Left kidney (tissue), 1 donor: ENCODE measurements at regions not wholly inside any gene's neighbourhood (a gene's known extent, or its start where the extent isn't known, plus 50 kb on each side); places are given as distances from the start of the nearest gene placed in this dataset.

Source experiments
- DNase-seq: peaks from one replicate; pipeline ENCODE4 v3.0.0-alpha.2; 2013

- no peak for DNase-seq
Observed at GRCh38 chr5:113902917-113903660, 389.6 kb downstream of the YTHDC2 start.

DNA sequence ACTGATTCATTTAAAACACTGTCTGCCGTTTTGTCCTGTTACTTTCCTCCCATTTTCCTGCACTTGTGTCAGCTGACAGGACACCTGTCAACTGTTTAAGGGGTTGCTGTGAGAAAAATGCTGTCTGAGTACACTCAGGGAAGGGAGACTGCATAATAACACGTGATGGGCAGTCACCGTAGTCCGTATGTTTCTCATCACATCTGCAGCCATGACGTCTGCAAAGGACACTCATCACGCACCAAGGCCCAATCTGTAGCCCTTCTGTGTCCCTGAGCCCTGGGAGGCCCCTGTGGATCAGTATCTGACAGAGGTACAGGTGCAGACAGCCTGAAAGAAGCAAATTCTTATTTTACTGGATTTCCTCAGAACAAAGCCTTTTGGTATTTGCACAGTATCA is 396.3 kb downstream of the YTHDC2 start:
- no peak for DNase-seq

DNA sequence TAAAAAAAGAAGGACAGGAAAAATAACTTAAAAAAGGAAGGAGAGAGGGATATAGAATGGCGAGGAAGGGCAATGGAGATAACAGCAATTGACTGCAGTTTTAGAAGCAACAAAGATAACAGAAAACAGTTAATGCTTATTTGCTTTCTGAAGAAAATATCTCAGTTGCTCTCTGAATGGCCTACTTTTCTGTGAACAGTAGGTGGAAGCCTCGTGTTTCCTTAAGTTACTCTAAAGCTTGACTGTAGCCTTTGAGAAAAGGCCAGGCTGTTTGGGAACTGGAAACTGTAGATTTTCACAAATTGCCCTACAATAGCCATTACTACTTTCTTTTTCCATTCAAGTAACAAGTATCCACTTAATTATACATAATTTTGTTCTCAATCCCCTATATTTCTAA is 404.5 kb downstream of the YTHDC2 start:
- no peak for DNase-seq

DNA sequence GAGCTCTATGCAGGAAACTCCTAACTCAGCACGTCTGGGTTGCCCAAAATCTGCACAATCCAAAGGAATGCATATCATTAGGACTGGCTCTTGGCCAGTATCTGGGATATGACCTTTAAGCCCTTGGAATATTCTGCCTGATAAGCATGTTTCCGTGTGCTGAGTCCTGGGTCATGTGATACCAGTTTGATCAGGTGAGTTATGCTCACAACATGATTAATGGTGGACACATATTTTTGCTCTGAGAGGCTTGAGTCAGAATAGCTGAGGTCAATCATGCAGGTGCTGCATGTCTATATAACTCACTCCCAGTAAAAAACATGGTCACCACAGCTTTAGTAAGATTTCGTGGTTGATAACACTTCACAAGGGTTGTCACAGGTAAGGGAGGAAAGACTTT is 408.8 kb downstream of the YTHDC2 start:
- DNase-seq, result no peak

GRCh38 chr5:113935453-113935852 is 422.0 kb downstream of the YTHDC2 start:
- no peak for DNase-seq

- DNase-seq, result peak; percentile 26
Observed at GRCh38 chr5:113937301-113937700, 423.8 kb downstream of the YTHDC2 start.

DNA sequence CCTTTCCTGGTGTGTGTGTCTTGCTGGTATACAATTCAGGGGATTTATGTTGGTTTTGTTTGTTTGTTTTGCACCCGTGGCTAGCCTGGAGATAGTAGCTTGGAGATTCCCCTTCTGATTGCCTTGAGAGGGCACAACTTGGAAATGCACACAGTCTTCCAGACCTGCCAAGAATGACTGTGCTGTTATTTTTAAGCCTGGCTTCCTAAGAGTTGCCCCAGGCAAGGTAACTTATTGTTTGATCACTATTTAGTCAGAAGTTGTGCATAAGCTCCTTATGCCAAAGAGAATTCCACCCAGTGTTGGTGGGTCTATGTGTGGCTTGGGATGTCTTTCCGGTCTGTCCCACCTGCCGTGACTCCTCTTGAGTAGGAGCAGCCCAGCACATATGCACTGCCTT is 421.9 kb upstream of the KCNN2 start:
- DNase-seq, result no peak

DNA sequence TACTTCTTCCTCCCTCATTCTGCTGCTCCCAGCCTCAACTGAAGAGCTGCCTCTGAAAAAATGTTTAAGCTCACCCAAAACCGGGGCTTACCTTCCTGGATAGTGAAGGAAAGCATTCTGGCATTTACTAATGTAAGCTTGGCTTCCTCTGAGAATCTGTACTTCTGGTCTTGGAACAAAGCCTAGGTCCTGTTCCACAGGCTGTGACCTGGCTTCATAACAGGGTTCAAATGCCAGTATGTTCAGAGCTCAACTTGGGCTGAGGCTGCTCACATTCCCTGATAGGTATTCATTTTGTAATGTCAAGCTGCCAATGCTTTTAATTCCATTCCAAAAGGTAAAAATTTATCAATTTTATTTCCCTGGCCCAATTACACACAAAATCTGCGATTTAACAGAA is 411.7 kb upstream of the KCNN2 start:
- DNase-seq, result no peak

GRCh38 chr5:113965225-113965624 is 396.6 kb upstream of the KCNN2 start:
- no peak for DNase-seq

- DNase-seq, result no peak
Observed at GRCh38 chr5:113969901-113970300, 392.0 kb upstream of the KCNN2 start.

DNA sequence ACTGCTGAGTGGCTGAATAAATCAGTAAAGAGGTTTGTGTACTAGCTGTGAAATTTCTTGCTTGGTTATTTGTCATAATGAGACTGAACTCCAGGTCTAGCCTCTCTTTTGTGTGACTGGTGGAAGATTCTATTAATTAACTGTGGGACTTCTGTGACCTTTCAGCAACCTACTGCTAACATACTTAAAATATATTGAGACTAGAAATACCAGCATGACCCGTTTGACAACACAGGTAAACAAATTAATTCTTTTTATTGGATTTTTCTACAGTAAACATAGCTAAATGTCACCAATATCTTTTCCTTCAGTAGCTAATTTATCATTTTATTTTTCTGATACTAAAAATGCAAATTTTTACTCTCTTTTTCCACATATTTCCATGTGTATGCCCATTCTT is 390.4 kb upstream of the KCNN2 start:
- DNase-seq, result no peak

DNA sequence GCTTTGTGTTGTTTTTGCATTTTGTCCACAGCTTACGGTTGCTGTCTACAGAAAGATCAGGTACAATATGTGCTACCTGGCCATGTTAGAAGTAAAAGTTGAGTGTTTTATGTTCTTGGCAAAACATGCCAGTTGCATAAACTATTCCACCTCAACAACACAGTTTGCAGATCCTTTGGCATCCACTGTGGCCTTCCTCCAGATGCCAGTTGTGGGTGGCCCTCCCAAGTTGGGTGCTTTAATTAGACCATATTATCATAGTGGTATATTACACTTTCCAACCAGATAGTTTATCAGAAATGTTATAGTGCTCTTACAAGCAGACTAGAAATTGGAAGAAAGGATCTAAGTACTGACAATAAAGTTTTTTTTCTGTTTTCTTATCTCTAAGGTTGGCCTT is 386.9 kb upstream of the KCNN2 start:
- DNase-seq, result no peak

GRCh38 chr5:113984928-113985327 is 376.9 kb upstream of the KCNN2 start:
- DNase-seq, result no peak

DNA sequence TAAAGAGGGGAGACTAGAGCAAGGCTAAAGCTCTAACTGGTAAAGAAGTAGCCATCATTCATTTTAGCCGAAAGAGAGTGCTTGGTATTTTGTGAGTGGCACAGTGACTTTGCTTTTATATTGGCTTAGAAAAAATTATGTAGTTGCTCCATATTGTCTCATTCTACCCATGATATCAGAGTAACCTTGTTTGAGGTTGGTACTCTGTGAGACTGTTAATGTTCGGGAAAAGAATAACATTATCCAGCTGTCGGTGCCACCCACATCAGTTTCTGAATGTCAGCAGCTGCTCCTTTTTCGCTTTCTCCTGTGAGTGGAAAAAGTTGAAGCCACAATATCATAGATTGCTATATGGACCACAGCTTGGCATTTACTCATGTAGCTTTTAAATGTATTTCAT is 376.4 kb upstream of the KCNN2 start:
- no peak for DNase-seq

GRCh38 chr5:113989278-113989912 is 372.5 kb upstream of the KCNN2 start:
- DNase-seq, result no peak

DNA sequence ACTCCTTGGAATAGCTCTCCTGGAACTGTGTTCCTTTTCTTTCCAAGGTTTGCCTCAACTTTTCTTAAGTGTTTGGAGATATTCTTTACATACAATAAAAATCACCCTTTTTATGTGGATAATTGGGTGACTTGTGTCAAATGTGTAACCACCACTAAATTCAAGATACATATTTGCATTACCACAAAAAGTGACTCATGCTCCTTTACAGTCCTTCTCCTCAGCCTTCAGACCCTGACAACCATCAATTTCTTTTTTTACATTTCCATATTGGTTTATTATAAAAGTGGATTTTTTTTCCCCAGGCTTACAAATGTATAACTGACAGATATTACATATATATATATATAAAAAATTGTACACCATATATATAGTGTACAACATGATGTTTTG is 372.0 kb upstream of the KCNN2 start:
- DNase-seq, result no peak

GRCh38 chr5:114001076-114001475 is 360.8 kb upstream of the KCNN2 start:
- DNase-seq, result no peak

DNA sequence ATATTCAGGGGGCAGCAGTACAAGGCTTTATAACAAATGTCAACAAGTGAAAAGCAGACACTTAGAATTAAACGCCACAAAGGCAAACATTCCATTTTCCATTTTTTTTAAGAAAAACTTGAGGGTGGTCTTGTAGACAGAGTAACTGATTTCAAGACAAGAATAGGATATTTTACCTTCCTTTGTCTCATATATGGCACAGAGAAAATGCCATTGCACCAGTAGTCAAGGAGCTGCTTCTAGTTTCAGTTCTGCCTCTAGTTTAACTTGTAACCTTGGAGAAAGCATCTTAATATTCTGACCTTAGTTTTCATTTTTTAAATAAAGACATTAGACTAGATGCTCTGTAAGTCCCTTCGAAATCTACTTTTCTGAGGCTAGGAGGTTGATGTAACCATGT is 355.3 kb upstream of the KCNN2 start:
- no peak for DNase-seq

- no peak for DNase-seq
Observed at GRCh38 chr5:114007678-114008077, 354.2 kb upstream of the KCNN2 start.

- DNase-seq, result no peak
Observed at GRCh38 chr5:114010362-114010761, 351.5 kb upstream of the KCNN2 start.

DNA sequence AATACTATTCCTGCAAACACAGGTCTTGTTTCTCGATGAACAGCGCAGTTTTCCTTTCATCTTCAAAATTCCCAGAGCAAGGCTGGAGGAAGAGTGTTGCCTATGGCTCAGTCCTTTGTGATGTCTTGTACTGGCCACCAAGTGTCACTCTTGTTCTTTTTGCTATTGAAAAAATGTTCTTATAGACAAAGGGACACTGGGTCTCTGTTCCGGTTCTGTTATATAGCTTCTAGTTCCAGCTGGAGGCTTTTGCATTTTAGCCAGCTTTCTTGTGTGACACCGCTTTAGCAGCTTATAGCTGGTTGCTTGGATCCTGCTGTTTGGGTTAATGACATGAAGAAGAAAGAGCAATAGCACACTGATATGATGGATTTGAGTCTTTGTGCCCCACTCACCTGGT is 343.7 kb upstream of the KCNN2 start:
- DNase-seq, result peak; percentile 11

GRCh38 chr5:114038756-114039155 is 323.1 kb upstream of the KCNN2 start:
- no peak for DNase-seq

- DNase-seq, result no peak
Observed at GRCh38 chr5:114050087-114050486, 311.8 kb upstream of the KCNN2 start.

GRCh38 chr5:114053372-114053771 is 308.5 kb upstream of the KCNN2 start:
- peak; percentile 21 for DNase-seq
